IMR-90 (cell line): ENCODE measurements at regions not wholly inside any gene's neighbourhood (a gene's known extent, or its start where the extent isn't known, plus 50 kb on each side); places are given as distances from the start of the nearest gene placed in this dataset.

Experiments used
- ATAC-seq: fragments of 200-7000 bp; cut with Tn5 transposase; 2 replicates; pipeline ENCODE4 v1.9.1; 2020; ENCODE audit warnings: low read depth, mild to moderate bottlenecking, moderate library complexity
- BruUV-seq: library from RNA; stranded (reverse); fragments of 400-500 nt; replicated peaks from 2 replicates; lab custom pipeline; 2021; lab: Mats Ljungman, UMichigan
- CTCF ChIA-PET: fragments of 300-600 bp; formaldehyde crosslinking; extraction: SDS; loops from one replicate; lab custom pipeline; 2021; ENCODE audit warnings: antibody characterized with exemption; lab: Yijun Ruan, JAX
- POLR2A ChIA-PET: fragments of 300-600 bp; sonication (Branson Sonifier 250); formaldehyde crosslinking; loops from one replicate; lab custom pipeline; 2022; ENCODE audit warnings: antibody characterized with exemption; ENCODE audit not compliant: unreplicated experiment; lab: Charles Lee
- DNase-seq: peaks from one replicate; pipeline ENCODE4 v3.0.0; 2013
- H2AFZ ChIP-seq: replicated peaks from 2 replicates; pipeline ENCODE3; 2013; ENCODE audit warnings: low read length, mild to moderate bottlenecking; ENCODE audit not compliant: poor library complexity
- H2AK5ac ChIP-seq: 2 replicates; pipeline ENCODE4 v1.6.1; 2013; ENCODE audit warnings: low read depth, low read length, inconsistent platforms
- H2AK9ac ChIP-seq: replicated peaks from 2 replicates; pipeline ENCODE3; 2013; ENCODE audit warnings: mild to moderate bottlenecking, low read depth, low read length, moderate library complexity; ENCODE audit not compliant: poor library complexity
- H2BK120ac ChIP-seq: 2 replicates; pipeline ENCODE4 v1.6.1; 2013; ENCODE audit warnings: low read depth, low read length, inconsistent platforms
- H2BK15ac ChIP-seq: 3 replicates; pipeline ENCODE4 v1.6.1; 2013; ENCODE audit warnings: low read depth, low read length, inconsistent platforms
- H2BK20ac ChIP-seq: 2 replicates; pipeline ENCODE4 v1.6.1; 2013; ENCODE audit warnings: low read depth, mild to moderate bottlenecking, inconsistent platforms, low read length, moderate library complexity
- H2BK5ac ChIP-seq: 2 replicates; pipeline ENCODE4 v1.6.1; 2013; ENCODE audit warnings: mild to moderate bottlenecking, low read depth, low read length, inconsistent platforms; ENCODE audit not compliant: poor library complexity, severe bottlenecking
- H3K14ac ChIP-seq: replicated peaks from 2 replicates; pipeline ENCODE4 v1.6.1; 2013; ENCODE audit warnings: low read depth, low read length, inconsistent platforms
- H3K18ac ChIP-seq: 2 replicates; pipeline ENCODE4 v1.6.1; 2013; ENCODE audit warnings: low read depth, low read length, control low read depth
- H3K23ac ChIP-seq: 2 replicates; pipeline ENCODE4 v1.6.1; 2013; ENCODE audit warnings: low read depth, low read length, inconsistent platforms
- H3K27ac ChIP-seq: 2 replicates; pipeline ENCODE4 v1.5.1; 2013; ENCODE audit warnings: mild to moderate bottlenecking, control low read depth, low read length; ENCODE audit not compliant: insufficient read depth
- H3K27me3 ChIP-seq: 2 replicates; pipeline ENCODE4 v1.6.1; 2013; ENCODE audit warnings: low read length; ENCODE audit not compliant: control insufficient read depth, insufficient read depth
- H3K36me3 ChIP-seq: 2 replicates; pipeline ENCODE4 v1.6.1; 2013; ENCODE audit warnings: low read length, mixed read lengths; ENCODE audit not compliant: control insufficient read depth, insufficient read depth
- H3K4ac ChIP-seq: 2 replicates; pipeline ENCODE4 v1.6.1; 2013; ENCODE audit warnings: low read depth, low read length, inconsistent platforms
- H3K4me1 ChIP-seq: 2 replicates; pipeline ENCODE4 v1.6.1; 2013; ENCODE audit warnings: low read length, mixed read lengths; ENCODE audit not compliant: control insufficient read depth, insufficient read depth
- H3K4me2 ChIP-seq: 2 replicates; pipeline ENCODE4 v1.6.1; 2013; ENCODE audit warnings: low read depth, mild to moderate bottlenecking, control low read depth, low read length, moderate library complexity
- H3K4me3 ChIP-seq: 2 replicates; pipeline ENCODE4 v1.5.1; 2013; ENCODE audit warnings: low read depth, mild to moderate bottlenecking, control low read depth, low read length, moderate library complexity; ENCODE audit not compliant: insufficient read depth
- H3K56ac ChIP-seq: 2 replicates; pipeline ENCODE4 v1.6.1; 2013; ENCODE audit warnings: low read length, inconsistent platforms; ENCODE audit not compliant: insufficient read depth; ENCODE audit errors: extremely low read depth
- H3K79me1 ChIP-seq, 2 experiments: 2 replicates each; pipeline ENCODE4 v1.6.1; 2013; ENCODE audit warnings: low read length in 2 of 2, inconsistent platforms in 1 of 2, low read depth in 1 of 2
- H3K9ac ChIP-seq: 2 replicates; pipeline ENCODE4 v1.6.1; 2013; ENCODE audit warnings: low read depth, low read length, control low read depth
- H3K9me1 ChIP-seq: 2 replicates; pipeline ENCODE4 v1.6.1; 2013; ENCODE audit warnings: low read length, inconsistent platforms; ENCODE audit not compliant: insufficient read depth
- H3K9me3 ChIP-seq: 2 replicates; pipeline ENCODE4 v1.6.1; 2013; ENCODE audit warnings: low read length; ENCODE audit not compliant: control insufficient read depth, insufficient read depth
- H4K20me1 ChIP-seq: 2 replicates; pipeline ENCODE4 v1.6.1; 2013; ENCODE audit warnings: low read length, inconsistent platforms; ENCODE audit not compliant: insufficient read depth
- H4K5ac ChIP-seq: 2 replicates; pipeline ENCODE4 v1.6.1; 2013; ENCODE audit warnings: mild to moderate bottlenecking, low read depth, low read length, control low read depth
- H4K8ac ChIP-seq, 2 experiments: 2 replicates each; pipeline ENCODE4 v1.6.1; 2013; ENCODE audit warnings: low read depth in 2 of 2, low read length in 2 of 2, control low read depth in 1 of 2, inconsistent platforms in 1 of 2
- H4K91ac ChIP-seq: 2 replicates; pipeline ENCODE4 v1.6.1; 2013; ENCODE audit warnings: low read depth, low read length, inconsistent platforms; ENCODE audit not compliant: insufficient read depth
- BHLHE40 ChIP-seq: fragments of 150-350 bp; IDR thresholded peaks from 2 replicates; pipeline ENCODE4 v1.6.1; 2016; ENCODE audit warnings: mild to moderate bottlenecking, low read depth, low read length
- CEBPB ChIP-seq: IDR thresholded peaks from 2 replicates; pipeline ENCODE4 v1.6.1; 2012; ENCODE audit warnings: low read depth, low read length, improper control_type of control experiment
- CHD1 ChIP-seq: IDR thresholded peaks from 2 replicates; pipeline ENCODE4 v1.6.1; 2012; ENCODE audit warnings: low read depth, low read length, improper control_type of control experiment
- CTCF ChIP-seq: conservative IDR thresholded peaks from 2 replicates; pipeline ENCODE4 v1.5.1; 2012; ENCODE audit warnings: mild to moderate bottlenecking, low read depth, low read length, improper control_type of control experiment
- ELK1 ChIP-seq: fragments of 150-350 bp; IDR thresholded peaks from 2 replicates; pipeline ENCODE4 v1.6.1; 2016; ENCODE audit warnings: low read depth, mild to moderate bottlenecking, low read length, moderate library complexity, borderline replicate concordance
- MAFK ChIP-seq: IDR thresholded peaks from 2 replicates; pipeline ENCODE4 v1.6.1; 2012; ENCODE audit warnings: low read depth, low read length, improper control_type of control experiment
- MAZ ChIP-seq: IDR thresholded peaks from 2 replicates; pipeline ENCODE4 v1.6.1; 2012; ENCODE audit warnings: low read depth, mild to moderate bottlenecking, low read length, improper control_type of control experiment, moderate library complexity, borderline replicate concordance
- MXI1 ChIP-seq: IDR thresholded peaks from 2 replicates; pipeline ENCODE4 v1.6.1; 2012; ENCODE audit warnings: low read depth, mild to moderate bottlenecking, low read length, moderate library complexity, borderline replicate concordance
- NFE2L2 ChIP-seq: fragments of 150-350 bp; IDR thresholded peaks from 2 replicates; pipeline ENCODE4 v1.6.1; 2016; ENCODE audit warnings: low read depth, mild to moderate bottlenecking, low read length
- RAD21 ChIP-seq: IDR thresholded peaks from 2 replicates; pipeline ENCODE4 v1.6.1; 2012; ENCODE audit warnings: low read length, improper control_type of control experiment
- RCOR1 ChIP-seq: IDR thresholded peaks from 2 replicates; pipeline ENCODE4 v1.6.1; 2012; ENCODE audit warnings: mild to moderate bottlenecking, low read length, improper control_type of control experiment; ENCODE audit not compliant: insufficient replicate concordance
- SMC3 ChIP-seq: fragments of 150-350 bp; IDR thresholded peaks from 2 replicates; pipeline ENCODE4 v1.6.1; 2016; ENCODE audit warnings: low read depth, mild to moderate bottlenecking, antibody characterized with exemption, low read length, moderate library complexity
- WGBS, 2 experiments: methylation state at CpG; one replicate each; pipeline versions ENCODE4 v1.1.5 to v1.1.7; 2013; ENCODE audit warnings: missing lambda C conversion rate in 2 of 2; ENCODE audit not compliant: insufficient read length in 1 of 2; ENCODE audit errors: extremely low coverage in 2 of 2; 5-methylcytosine and 5-hydroxymethylcytosine counted together
- dilution Hi-C: fragments of 300-500 bp; cut with HindIII; formaldehyde crosslinking; loops from one replicate; pipeline ENCODE4 v1.14.3; 2018; ENCODE audit warnings: low sequenced_read_pairs; ENCODE audit not compliant: unreplicated experiment
- in situ Hi-C: fragments of 300-500 bp; cut with MboI; formaldehyde crosslinking; loops from 3 replicates; pipeline ENCODE4 v1.14.3; 2019; ENCODE audit warnings: low sequenced_read_pairs, inconsistent platforms, mixed read lengths
- intact Hi-C: fragments of 100-400 bp; cut with micrococcal nuclease; formaldehyde crosslinking; loops from 2 replicates; pipeline ENCODE4 v1.10.0; 2022

- DNase-seq = no peak
- no peak overlapping the region for H2BK20ac ChIP-seq
- intact Hi-C loops (no loop called here), in situ Hi-C loops (no loop called here), dilution Hi-C loops (no loop called here)
- H3K9me1 ChIP-seq = no peaks in the 10 kb centered on the region
- no peak overlapping the region for H2AK5ac ChIP-seq
- H3K4ac ChIP-seq = no peak overlapping the region
- H3K9me3 ChIP-seq = no peaks in the 10 kb centered on the region
- no peak overlapping the region for H3K4me3 ChIP-seq
- no peaks in the 10 kb centered on the region for H3K4me1 ChIP-seq
- H2BK120ac ChIP-seq = no peak overlapping the region
- no peak overlapping the region for H4K8ac ChIP-seq
- no peak overlapping the region for H3K56ac ChIP-seq
- no peak overlapping the region for H3K4me2 ChIP-seq
- CTCF ChIA-PET = no interaction called here
- no peak overlapping the region for H3K23ac ChIP-seq
- no CpG with 5 or more reads among the region's 4 CpGs for WGBS, 2 experiments
- H3K27ac ChIP-seq = no peak overlapping the region
- H2AFZ ChIP-seq = no peak overlapping the region
- H3K79me1 ChIP-seq = no peaks in the 10 kb centered on the region
- TF ChIP-seq SMC3 = no peak
- no peak for TF ChIP-seq MXI1
- no peak for TF ChIP-seq MAZ
- no peak for TF ChIP-seq BHLHE40
- no peak for TF ChIP-seq NFE2L2
- no peak for TF ChIP-seq RAD21
- no peak for TF ChIP-seq RCOR1
- no peak for TF ChIP-seq ELK1
- no peak for TF ChIP-seq CEBPB
- TF ChIP-seq CHD1 = no peak
- no peak for TF ChIP-seq MAFK
- TF ChIP-seq CTCF = no peak
- POLR2A ChIA-PET = no interaction called here
- H4K5ac ChIP-seq = no peak overlapping the region
- H3K36me3 ChIP-seq = no peaks in the 10 kb centered on the region
- H3K18ac ChIP-seq = no peak overlapping the region
- H4K20me1 ChIP-seq = no peaks in the 10 kb centered on the region
- no TSS peak for BruUV-seq
- no peak overlapping the region for H2BK15ac ChIP-seq
- H3K27me3 ChIP-seq = no peaks in the 10 kb centered on the region
- no peak overlapping the region for H2BK5ac ChIP-seq
- no peak overlapping the region for H3K9ac ChIP-seq
- no peak for ATAC-seq
- H2AK9ac ChIP-seq = no peak overlapping the region
- H4K91ac ChIP-seq = no peak overlapping the region
- no peak overlapping the region for H3K14ac ChIP-seq
Measured at GRCh38 chr2:194289712-194290346, 1367.2 kb upstream of the SLC39A10 start.
